Fibroblast of skin of left quadriceps (primary cell): ENCODE measurements at regions not wholly inside any gene's neighbourhood (a gene's known extent, or its start where the extent isn't known, plus 50 kb on each side); places are given as distances from the start of the nearest gene placed in this dataset.
A peak's percentile ranks its signal among the peaks of the same experiment; 100 is the strongest.

Experiments used
- DNase-seq, 2 experiments: peaks; one replicate each; pipeline ENCODE4 v3.0.0-alpha.2; 2013; ENCODE audit warnings: low read depth in 2 of 2

GRCh38 chr2:18662689-18663088, 73.3 kb upstream of the NT5C1B start:
- DNase-seq, result no peak

GRCh38 chr2:18659915-18660314, 70.5 kb upstream of the NT5C1B start:
- DNase-seq, result no peak

- no peak for DNase-seq
Measured at GRCh38 chr2:18656048-18656447, 66.7 kb upstream of the NT5C1B start.

GRCh38 chr2:18651842-18652774, 62.7 kb upstream of the NT5C1B start:
- peak; percentile 76 for DNase-seq

GRCh38 chr2:18650221-18650620, 60.9 kb upstream of the NT5C1B start:
- no peak for DNase-seq

- DNase-seq, result no peak
Measured at GRCh38 chr2:18649502-18650135, 60.2 kb upstream of the NT5C1B start.

- DNase-seq, result no peak
Measured at GRCh38 chr2:18648161-18648560, 58.8 kb upstream of the NT5C1B start.

- no peak for DNase-seq
Measured at GRCh38 chr2:18647731-18648130, 58.4 kb upstream of the NT5C1B start.

- no peak for DNase-seq
Measured at GRCh38 chr2:18645315-18645714, 55.9 kb upstream of the NT5C1B start.

GRCh38 chr2:18644115-18644462, 54.7 kb upstream of the NT5C1B start:
- no peak for DNase-seq

GRCh38 chr2:18643326-18644114, 54.2 kb upstream of the NT5C1B start:
- DNase-seq, result no peak

- no peak for DNase-seq
Measured at GRCh38 chr2:18641823-18642222, 52.5 kb upstream of the NT5C1B start.

GRCh38 chr2:18639756-18640453, 50.5 kb upstream of the NT5C1B start:
- DNase-seq, result no peak
